HL-60 (cell line): ENCODE measurements at regions not wholly inside any gene's neighbourhood (a gene's known extent, or its start where the extent isn't known, plus 50 kb on each side); places are given as distances from the start of the nearest gene placed in this dataset.

Source experiments
- DNase-seq, 2 experiments: peaks; one replicate each; pipeline ENCODE4 v3.0.0-alpha.2; 2010 to 2020; ENCODE audit warnings: low read depth in 1 of 2, low spot score in 1 of 2
- H3K27ac ChIP-seq: fragments of 250-450 bp; sonication (Bioruptor Pico); replicated peaks from 2 replicates; pipeline ENCODE4 v1.5.1; 2020; ENCODE audit warnings: mild to moderate bottlenecking, moderate library complexity
- H3K27me3 ChIP-seq: fragments of 250-450 bp; sonication (Bioruptor Pico); 2 replicates; pipeline ENCODE4 v1.5.1; 2021; ENCODE audit warnings: mild to moderate bottlenecking, moderate library complexity; ENCODE audit not compliant: insufficient read depth, poor library complexity, severe bottlenecking
- H3K4me3 ChIP-seq: replicated peaks from 2 replicates; pipeline ENCODE4 v1.5.1; 2011; ENCODE audit warnings: mild to moderate bottlenecking, control low read depth, low read length; ENCODE audit not compliant: insufficient read depth
- CTCF ChIP-seq: IDR thresholded peaks from one replicate; pipeline ENCODE4 v1.5.1; 2011; ENCODE audit warnings: low read length, control low read depth, inconsistent platforms; ENCODE audit not compliant: insufficient read depth
- GABPA ChIP-seq: IDR thresholded peaks from 2 replicates; pipeline ENCODE4 v1.6.1; 2012; ENCODE audit warnings: low read depth
- POLR2AphosphoS5 ChIP-seq: IDR thresholded peaks from 2 replicates; pipeline ENCODE4 v1.6.1; 2012; ENCODE audit warnings: low read depth
- REST ChIP-seq: IDR thresholded peaks from 2 replicates; pipeline ENCODE4 v1.6.1; 2012; ENCODE audit warnings: low read depth; ENCODE audit not compliant: insufficient replicate concordance
- SPI1 ChIP-seq: IDR thresholded peaks from 2 replicates; pipeline ENCODE4 v1.6.1; 2012; ENCODE audit warnings: low read depth, mild to moderate bottlenecking, borderline replicate concordance

- DNase-seq = no peak
- Histone ChIP-seq H3K4me3 (no peak overlapping the region), H3K27ac (no peak overlapping the region), H3K27me3 (no peaks in the 10 kb centered on the region)
- TF ChIP-seq CTCF = no peak
- TF ChIP-seq SPI1 = no peak
- TF ChIP-seq POLR2AphosphoS5 = no peak
- no peak for TF ChIP-seq GABPA
- TF ChIP-seq REST = no peak
Observed at GRCh38 chr7:42570944-42571343, 333.9 kb upstream of the GLI3 start.

- Histone ChIP-seq H3K27ac (no peak overlapping the region), H3K4me3 (no peak overlapping the region), H3K27me3 (no peaks in the 10 kb centered on the region)
- no peak for DNase-seq
- TF ChIP-seq POLR2AphosphoS5 = no peak
- TF ChIP-seq GABPA = no peak
- no peak for TF ChIP-seq CTCF
- no peak for TF ChIP-seq SPI1
- no peak for TF ChIP-seq REST
Observed at GRCh38 chr7:42567051-42567450, 330.0 kb upstream of the GLI3 start.

GRCh38 chr7:42561797-42562196, 324.8 kb upstream of the GLI3 start:
- Histone ChIP-seq H3K4me3 (no peak overlapping the region), H3K27ac (no peak overlapping the region), H3K27me3 (no peaks in the 10 kb centered on the region)
- no peak for DNase-seq
- TF ChIP-seq REST = no peak
- TF ChIP-seq POLR2AphosphoS5 = no peak
- no peak for TF ChIP-seq SPI1
- no peak for TF ChIP-seq CTCF
- no peak for TF ChIP-seq GABPA
